AML-193 (cell line): ENCODE measurements at regions not wholly inside any gene's neighbourhood (a gene's known extent, or its start where the extent isn't known, plus 50 kb on each side); places are given as distances from the start of the nearest gene placed in this dataset.
"Not testable (repeated sequence)": the region's sequence is repeated elsewhere in the genome, so short reads cannot be mapped to it uniquely, and the experiment has no call there.

Experiments used
- DNase-seq, 2 experiments: peaks; one replicate each; lab custom pipeline; 2025; lab: John Stamatoyannopoulos, UW

DNA sequence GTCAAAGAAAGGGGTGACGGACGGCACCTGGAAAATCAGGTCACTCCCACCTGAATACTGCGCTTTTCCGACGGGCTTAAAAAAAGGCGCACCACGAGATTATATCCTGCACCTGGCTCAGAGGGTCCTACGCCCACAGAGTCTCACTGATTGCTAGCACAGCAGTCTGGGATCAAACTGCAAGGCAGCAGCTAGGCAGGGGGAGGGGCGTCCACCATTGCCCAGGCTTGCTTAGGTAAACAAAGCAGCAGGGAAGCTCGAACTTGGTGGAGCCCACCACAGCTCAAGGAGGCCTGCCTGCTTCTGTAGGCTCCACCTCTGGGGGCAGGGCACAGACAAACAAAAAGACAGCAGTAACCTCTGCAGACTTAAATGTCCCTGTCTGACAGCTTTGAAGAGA is 277.3 kb upstream of the ST8SIA4 start:
- DNase-seq, result not testable (repeated sequence)

- no peak for DNase-seq
Observed at GRCh38 chr5:101176605-101177004, 273.5 kb upstream of the ST8SIA4 start.

DNA sequence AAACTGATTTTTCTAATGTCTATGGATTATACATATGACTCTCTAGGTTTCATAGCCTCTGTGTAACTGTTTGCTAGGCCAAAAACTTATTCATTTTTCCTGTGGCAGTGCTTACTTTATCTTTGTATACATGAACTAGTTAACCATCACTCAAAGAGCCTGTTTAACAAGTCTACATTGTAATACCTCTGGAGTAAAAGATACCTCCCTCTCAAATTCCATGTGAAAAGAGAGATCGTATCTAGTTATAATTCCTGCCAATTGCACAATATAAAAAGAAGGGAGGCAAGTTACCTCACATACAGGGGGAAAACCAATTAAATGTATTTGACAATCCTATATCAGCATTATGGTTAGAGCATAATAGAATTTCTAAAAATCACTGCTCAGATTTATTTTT is 271.9 kb upstream of the ST8SIA4 start:
- no peak for DNase-seq

DNA sequence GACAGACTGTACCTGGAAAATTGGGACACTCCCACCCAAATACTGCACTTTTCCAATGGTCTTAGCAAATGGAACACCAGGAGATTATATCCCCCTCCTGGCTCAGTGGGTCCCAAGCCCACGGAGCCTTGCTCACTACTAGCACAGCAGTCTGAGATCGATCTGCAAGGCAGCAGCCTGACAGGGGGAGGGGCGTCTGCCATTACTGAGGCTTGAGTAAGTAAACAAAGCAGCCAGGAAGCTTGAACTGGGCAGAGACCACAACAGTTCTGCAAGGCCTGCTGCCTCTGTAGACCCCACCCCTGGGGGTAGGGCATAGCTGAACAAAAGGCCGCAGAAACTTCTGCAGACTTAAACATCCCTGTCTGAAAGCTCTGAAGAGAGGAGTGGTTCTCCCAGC is 260.0 kb upstream of the ST8SIA4 start:
- no peak for DNase-seq

DNA sequence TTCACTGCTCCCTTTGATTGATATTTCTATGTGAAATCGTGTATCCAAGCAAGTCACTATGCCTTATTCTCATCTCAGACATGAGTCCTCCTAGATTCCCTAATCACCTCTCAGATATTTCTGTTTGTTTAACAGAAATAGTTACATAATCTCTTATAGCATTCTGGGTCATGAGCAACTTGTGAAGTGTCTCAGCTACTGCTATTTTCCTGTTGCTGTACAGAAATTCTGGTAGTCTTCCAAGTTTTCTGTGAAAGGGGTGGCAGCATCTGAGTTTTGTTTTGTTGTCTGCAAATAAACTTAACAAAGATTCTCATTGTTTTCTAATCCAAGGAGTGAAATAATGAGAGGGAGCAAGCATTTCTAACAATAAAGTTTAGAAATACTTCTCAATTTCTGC is 256.9 kb upstream of the ST8SIA4 start:
- no peak for DNase-seq

DNA sequence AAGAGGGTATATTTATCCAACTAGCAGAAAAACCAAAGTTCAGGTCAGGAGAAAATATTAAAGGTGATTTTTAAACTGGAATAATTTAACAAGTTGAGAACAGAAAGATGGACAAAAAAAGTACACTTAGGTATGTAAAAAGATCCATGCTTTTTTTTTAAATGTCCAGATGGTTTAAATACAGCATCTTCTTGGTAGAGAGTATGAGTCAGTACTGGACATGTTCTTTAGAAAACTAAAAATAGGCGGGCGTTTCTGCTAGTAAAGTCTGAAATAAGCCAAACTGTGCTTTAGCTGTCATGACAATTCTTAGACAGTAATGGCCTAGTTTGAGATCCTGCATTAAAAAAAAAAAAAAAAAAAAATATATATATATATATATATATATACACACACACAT is 255.9 kb upstream of the ST8SIA4 start:
- no peak for DNase-seq

DNA sequence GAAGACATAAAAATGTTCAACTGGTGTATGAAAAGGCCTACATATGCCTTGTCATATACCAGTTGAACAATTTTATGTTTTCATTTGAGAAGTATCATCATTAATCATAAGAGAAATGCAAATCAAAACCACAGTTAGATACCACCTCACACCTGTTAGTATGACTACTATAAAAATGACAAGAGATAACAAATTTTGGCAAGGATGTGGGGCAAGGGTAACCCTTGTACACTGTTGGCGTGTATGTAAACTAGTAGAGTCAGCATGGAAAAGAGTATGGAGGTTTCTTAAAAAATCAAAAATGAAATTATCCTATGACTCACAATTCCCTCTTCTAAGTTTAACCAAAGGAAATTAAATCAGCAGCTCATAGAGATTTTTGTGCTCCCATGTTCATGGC is 250.4 kb upstream of the ST8SIA4 start:
- DNase-seq, result no peak

GRCh38 chr5:101143526-101143925 is 240.4 kb upstream of the ST8SIA4 start:
- DNase-seq, result no peak

DNA sequence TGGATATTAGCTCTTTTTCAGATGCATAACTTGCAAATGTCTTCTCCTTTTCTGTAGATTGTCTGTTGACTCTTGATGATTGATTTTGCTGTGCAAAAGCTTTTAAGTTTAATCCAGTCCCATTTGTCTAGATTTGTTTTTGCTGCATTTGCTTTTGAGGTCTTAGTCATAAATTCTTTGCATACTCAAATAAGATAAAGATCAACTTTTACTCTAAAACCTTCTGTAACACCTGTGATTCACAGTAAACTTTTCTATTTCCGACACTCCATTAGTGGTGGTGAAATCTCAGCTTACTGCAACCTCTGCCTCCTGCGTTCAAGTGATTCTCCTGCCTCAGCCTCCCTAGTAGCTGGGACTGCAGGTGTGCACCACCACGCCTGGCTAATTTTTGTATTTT is 239.0 kb upstream of the ST8SIA4 start:
- no peak for DNase-seq

- DNase-seq, result no peak
Observed at GRCh38 chr5:101136454-101136853, 233.4 kb upstream of the ST8SIA4 start.

GRCh38 chr5:101123363-101123762 is 220.3 kb upstream of the ST8SIA4 start:
- DNase-seq, result no peak

- no peak for DNase-seq
Observed at GRCh38 chr5:101112645-101113044, 209.6 kb upstream of the ST8SIA4 start.

DNA sequence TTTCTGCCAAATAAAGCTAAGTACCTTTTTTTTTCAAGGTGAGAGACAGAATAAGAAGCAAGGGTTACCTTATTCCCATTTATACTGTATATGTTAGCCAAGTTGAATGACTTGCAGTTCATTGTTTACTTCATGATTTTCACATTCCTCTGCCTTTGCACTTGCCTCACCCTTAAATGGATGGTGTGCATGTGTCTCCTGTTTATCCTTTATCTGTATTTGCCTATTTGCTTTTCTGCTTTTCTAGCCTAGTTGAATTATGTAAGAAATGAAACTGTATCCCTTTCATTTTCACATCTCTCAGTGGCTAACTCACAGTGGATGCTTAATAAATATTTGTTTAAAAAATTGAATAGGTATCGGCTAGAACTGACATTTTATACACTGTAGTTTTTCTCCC is 200.8 kb upstream of the ST8SIA4 start:
- no peak for DNase-seq

DNA sequence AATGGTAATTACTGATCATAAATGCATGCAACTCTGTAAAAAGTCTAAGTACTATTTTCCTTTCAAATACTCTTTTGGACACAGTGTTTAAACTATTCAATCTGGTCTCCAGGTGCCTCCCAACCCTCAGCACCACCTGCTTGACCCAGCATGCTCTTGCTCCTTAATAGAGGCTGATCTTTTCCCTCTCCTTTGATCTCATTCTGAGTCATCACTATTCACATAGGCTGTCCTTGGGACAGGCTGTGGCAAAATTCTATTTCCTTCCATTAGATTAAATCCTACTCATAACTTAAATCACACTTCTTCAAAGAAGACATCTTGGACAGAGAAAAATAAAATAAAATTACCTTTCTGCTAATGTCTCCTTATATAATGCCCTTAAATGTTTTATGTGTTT is 199.4 kb upstream of the ST8SIA4 start:
- DNase-seq, result no peak

DNA sequence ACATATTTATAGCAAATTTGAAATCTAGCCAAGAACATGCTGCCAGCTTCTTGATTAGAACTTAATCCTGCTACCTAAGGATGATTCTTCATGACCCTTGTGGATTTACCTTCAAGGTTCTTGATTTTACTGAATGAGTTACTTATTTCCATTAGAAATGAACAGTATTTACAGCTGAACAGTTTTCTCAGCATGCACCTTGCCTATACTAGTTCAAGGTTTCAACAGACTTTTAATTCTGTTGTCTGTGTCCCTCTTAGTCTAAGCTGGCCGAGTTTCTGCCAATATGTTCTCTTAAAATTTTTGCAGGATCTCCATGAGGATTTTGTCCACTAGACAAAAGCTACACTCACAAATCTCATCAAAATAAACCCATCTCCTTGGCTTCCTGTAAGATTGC is 188.8 kb upstream of the ST8SIA4 start:
- DNase-seq, result no peak

DNA sequence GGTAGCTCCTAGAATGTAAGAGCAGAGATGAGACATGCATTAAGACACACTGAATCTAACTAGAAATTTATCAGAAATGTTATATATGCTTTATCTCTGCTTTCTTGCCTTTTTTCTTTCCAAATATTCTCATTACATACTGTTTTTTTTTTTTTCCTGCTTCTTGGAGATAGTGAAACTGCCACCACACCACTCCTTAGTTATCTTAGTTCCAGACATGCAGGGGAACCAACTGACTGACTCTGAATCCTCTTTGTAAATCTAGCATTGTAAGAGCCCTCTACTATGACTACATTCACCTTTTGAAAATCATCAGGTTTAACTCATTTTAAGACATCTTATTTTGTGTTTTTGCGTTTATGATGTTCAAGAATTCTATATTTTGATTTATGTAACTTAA is 181.3 kb upstream of the ST8SIA4 start:
- no peak for DNase-seq

- no peak for DNase-seq
Observed at GRCh38 chr5:101080462-101081240, 177.6 kb upstream of the ST8SIA4 start.

DNA sequence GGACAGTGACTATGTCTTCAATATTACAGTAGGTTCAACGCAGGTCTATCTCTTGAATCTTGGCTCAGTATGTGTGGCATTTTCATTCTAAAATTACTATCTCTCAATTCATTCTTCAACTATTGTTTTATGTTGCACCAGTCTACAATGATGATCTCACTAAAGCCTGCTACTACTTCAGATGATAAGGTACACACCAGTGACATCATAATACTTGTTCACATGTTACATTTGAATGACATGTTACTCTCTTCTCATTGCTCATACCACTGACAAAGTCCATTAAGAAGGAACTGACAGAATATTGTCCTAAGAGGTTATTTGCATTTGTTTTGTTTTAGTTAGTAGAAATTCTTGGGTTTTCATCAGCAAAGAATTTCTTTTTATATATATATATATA is 165.2 kb upstream of the ST8SIA4 start:
- DNase-seq, result no peak

GRCh38 chr5:101067429-101067828 is 164.3 kb upstream of the ST8SIA4 start:
- no peak for DNase-seq

- DNase-seq, result no peak
Observed at GRCh38 chr5:101062902-101063301, 159.8 kb upstream of the ST8SIA4 start.

DNA sequence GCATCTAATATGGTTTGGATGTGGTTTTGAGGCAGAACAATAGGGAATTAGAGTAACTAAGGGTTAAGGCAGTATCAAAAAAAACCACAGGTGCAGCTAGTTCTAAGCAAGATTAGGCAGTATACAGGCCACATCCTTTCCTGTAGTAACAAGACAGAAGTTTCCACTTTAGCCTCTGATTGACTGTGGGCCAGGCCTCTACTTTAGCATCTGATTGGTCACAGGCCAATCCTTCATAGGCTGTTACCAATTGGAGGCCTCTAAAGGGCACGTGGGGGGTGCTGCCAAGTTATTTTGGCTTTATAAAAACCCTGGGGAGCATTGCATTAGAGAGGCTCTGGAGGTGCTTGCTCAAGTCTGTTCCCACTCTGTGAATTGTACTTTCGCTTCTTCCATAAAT is 144.1 kb upstream of the ST8SIA4 start:
- DNase-seq, result no peak

DNA sequence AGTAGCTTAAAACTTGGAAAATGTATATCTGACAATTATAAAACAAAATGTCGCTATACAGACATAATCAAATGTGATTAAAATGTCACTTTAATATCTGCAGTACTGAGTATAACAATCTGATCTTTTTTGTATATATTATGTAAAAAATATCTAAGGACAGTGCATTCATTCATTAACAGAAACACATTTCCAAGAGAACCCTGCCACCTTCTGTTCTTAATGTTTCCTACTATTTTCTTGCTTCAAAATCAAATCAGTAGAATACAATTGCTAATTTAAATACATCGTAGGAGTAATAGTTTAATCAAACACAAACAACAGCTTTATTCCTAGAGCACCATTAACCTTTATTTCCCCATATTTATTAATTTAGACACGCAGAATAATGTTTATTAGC is 142.6 kb upstream of the ST8SIA4 start:
- peak; percentile 30 to 39 for DNase-seq

GRCh38 chr5:101040002-101040401 is 136.9 kb upstream of the ST8SIA4 start:
- DNase-seq, result not testable (repeated sequence)

- DNase-seq, result no peak
Observed at GRCh38 chr5:101036778-101037177, 133.7 kb upstream of the ST8SIA4 start.
